ENCODE measurements at regions not wholly inside any gene's neighbourhood (a gene's known extent, or its start where the extent isn't known, plus 50 kb on each side); places are given as distances from the start of the nearest gene placed in this dataset.
"Not testable (repeated sequence)": the region's sequence is repeated elsewhere in the genome, so short reads cannot be mapped to it uniquely, and the experiment has no call there.

DNA sequence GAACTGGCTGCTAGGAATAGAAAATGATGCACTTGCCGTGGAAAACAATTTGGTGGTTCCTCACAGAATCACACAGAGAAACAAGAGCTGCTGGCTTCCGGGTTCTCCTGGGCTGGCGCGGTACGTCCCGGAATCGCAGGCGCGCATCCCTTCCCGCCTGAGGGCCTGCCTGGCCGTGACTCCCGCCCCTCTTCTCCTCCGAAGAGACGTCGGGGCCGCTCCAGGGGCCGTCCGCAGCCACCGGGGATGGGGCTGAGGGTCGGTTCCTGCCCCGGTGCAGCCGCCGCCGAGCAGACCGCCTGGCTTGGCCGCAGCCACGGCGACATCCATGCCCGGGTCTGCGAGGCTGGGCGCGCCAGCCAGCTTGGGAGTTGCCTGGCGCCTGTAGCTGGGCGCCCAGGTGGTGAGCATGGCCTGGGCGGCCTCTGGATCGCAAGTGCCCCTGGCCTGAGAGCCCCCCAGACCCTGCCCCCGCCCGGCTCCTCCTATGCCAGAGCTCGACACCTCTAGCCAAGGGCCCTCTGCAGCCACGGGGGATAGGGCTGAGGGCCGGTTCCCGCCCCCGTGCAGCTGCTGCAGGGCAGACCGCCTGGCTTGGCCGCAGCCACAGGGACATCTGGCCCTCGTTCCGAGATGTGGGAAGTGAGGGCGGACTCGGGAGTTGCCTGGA is 83.9 kb upstream of the ZNG1F start:
- not testable (repeated sequence) for DNase-seq

DNA sequence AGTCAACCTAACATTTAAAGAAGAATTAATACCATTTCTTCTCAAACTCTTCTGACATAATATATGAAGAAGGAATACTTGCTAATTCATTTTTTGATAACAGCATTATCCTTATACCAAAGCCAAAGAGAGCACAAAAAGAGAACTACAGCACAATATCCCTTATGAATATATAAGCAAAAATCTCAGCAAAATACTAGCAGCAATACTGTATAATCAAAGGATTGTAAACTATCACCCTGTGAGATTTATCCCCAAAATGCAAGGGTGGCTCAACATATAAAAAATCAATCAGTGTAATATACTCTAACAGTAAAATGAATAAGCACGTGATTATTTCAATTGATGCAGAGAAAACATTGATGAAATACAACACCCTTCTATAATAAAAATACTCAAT is 81.9 kb upstream of the ZNG1F start:
- not testable (repeated sequence) for DNase-seq

DNA sequence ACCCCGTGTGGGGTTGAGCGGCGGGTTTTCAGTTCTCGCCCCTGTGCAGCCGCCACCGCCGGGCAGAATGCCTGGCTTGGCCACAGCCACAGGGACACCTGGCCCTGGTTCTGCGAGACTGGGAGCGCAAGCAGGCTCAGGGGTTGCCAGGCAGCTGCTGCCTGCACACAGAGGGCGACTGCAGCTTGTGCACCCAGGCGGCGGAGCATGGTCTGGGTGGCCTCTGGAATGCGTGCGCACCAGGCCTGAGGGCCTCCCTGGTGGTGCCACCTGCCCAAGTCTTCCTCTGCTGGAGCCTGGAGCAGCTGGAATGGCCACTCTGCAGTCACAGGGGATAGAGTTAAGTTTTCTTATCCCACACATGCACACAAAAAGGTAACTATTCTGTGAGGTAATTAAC is 80.4 kb upstream of the ZNG1F start:
- not testable (repeated sequence) for DNase-seq

DNA sequence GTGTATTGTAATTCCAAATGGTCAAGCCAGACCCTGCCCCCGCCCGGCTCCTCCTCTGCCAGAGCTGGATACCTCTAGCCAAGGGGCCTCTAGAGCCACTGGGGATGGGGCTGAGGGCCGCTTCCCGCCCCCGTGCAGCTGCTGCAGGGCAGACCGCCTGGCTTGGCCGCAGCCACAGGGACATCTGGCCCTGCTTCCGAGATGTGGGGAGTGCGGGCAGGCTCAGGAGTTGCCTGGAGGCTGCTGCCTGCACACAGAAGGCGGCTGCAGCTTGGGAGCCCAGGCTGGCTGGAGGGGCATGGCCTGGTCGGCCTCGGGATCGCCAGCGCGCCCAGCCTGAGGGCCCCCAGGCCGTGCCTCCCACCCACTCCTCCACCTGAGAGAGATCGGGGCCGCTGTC is 79.9 kb upstream of the ZNG1F start:
- not testable (repeated sequence) for DNase-seq

DNA sequence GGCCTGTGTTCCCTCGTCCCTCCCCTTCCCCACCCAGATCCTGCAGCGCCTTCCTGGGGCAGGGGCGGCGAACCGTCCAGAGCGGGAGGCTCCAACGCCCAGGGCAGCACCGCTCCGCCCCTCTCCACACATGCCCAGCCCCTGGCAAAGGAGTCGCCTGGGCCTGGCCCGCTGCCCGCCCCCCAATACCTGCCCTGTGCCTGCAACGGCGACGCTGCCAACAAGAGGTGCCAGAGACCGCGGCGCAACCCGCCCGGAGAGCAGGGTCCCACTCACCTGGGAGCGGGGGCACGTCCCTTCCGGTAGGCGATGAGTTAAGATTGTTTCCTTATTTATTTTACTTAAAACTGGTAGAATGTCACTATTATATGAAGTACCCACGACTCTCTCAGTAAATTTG is 77.5 kb upstream of the ZNG1F start:
- not testable (repeated sequence) for DNase-seq

DNA sequence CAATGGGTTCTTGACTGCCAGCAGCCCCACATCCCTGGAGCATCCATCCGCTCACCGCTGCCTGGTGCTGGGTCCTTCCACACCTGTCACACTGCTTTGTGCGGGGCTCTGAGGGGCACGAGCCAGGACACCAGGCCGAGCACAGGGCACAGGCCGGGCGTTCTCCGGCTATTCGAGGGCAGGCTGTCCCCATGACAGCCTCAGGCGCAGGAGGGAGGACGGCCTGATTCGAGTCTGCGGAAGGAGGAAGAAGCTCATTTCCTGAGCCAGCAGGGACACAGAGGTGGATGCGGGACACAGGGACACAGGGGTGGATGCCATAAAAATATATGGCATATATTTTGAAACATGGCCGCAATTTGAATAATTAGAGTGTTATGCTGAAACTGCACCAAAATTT is 76.9 kb upstream of the ZNG1F start:
- DNase-seq, result not testable (repeated sequence)

DNA sequence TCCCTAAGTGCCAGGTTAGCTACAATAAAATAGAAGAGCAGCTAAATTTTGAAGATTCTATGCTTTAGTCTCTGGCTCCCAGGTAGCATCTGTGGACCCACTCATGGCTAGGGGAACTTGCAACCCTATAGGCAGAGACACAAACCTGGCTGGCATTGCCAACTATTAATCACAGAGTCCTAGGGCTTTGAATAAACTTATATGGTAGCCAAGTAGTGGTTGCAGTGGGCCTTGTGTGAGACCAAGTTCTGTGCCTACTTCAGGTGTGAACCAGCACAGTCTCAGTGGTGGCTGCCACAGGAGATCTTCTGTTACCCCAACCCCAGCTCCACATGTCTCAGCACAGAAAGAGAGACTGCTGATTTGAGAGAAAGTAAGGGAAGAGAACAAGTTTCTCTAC is 62.9 kb upstream of the ZNG1F start:
- not testable (repeated sequence) for DNase-seq

DNA sequence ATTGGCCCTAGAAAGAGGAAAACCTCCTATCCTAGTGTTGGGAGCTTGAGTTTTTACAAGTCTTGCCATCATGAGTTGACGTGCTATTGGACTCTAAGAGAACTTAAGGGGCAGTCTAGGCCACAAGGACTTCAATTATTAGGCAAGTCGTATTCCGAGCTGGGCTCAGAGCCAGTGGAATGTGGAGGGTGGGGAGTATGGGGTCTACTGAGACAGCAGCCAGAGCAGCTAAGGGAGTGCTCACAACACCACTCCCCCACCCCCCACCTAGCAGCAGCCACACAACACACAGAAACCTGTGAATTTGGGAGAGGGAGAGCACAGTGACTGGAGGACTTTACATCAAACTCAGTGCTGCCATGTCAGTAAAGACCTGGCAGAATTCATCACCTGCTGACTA is 62.0 kb upstream of the ZNG1F start:
- DNase-seq, result not testable (repeated sequence)

DNA sequence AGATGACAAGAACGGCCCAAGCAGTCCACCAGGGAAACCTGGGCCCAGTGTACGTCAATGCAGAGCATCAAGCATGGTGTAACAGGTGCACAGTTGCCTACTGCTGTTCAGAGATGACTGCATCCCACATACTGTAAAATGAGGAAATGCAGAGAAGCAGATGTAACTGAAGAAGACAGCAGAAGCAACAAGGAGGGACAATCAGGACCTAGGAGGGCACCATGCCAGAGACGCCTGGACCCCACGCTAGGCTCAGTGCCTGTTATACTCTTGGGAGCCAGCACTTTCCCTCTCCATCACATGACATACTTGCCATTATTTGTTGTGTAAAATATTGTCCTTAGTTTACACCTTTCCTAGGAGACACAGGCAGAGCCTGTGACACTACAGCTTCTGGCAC is 57.6 kb upstream of the ZNG1F start:
- not testable (repeated sequence) for DNase-seq
